ENCODE measurements at regions not wholly inside any gene's neighbourhood (a gene's known extent, or its start where the extent isn't known, plus 50 kb on each side); places are given as distances from the start of the nearest gene placed in this dataset.

DNA sequence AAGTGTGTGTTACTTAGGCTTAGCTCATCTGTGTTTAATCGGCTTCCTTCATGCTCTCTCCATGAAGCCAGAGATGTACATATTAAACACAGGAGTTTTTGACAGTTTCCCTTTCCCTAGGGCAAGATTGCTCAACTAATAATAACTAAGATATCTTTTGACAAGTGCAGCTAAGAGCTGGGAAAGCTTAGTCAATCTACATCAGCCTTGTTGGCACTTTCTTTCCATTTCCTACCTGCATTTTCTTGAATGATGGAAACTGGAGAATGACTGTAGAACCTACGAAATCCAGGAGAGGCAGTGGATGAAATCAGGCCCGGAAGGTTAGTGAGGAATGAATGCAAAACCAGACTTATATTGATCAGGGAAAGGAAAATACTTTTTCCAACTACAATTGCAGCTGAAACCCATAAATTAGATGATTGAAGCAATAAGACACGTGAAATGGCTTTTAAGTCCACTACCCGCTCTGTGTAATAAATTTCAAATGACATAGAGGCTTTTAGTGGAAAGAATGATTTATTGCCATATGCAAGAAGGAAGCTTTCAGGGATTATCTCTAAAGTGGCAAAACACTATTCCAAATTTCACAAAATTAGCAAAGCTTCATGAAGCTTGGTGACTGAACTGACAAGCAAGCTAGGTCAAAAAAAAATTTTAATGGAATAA is 237.2 kb upstream of the ID4 start:
- TF ChIP-seq ZNF274 (IDR thresholded peaks at IDR 0.05; ENCODE audit: low read depth, low read length): no peak
- TF ChIP-seq YY1 (IDR thresholded peaks at IDR 0.05; ENCODE audit: insufficient read depth, insufficient read length): no peak

All from NT2/D1 (cell line).